Liver (tissue), 8 donors: ENCODE measurements at regions not wholly inside any gene's neighbourhood (a gene's known extent, or its start where the extent isn't known, plus 50 kb on each side); places are given as distances from the start of the nearest gene placed in this dataset.

Experiments
- DNase-seq: peaks from one replicate; pipeline ENCODE4 v3.0.0-alpha.2; 2017; ENCODE audit warnings: low spot score
- H3K27ac ChIP-seq, 2 donors: one replicate each; pipeline ENCODE4 v1.7.0; 2013; ENCODE audit warnings: inconsistent platforms in 2 of 2, low read length in 2 of 2, control low read depth in 1 of 2, low read depth in 1 of 2, mild to moderate bottlenecking in 1 of 2
- H3K27me3 ChIP-seq, 4 donors: one replicate each; pipeline versions ENCODE4 v1.6.1 to v1.7.0; 2013; ENCODE audit warnings: low read length in 3 of 4, inconsistent platforms in 1 of 4, mild to moderate bottlenecking in 1 of 4, moderate library complexity in 1 of 4; ENCODE audit not compliant: control insufficient read depth in 4 of 4, insufficient read depth in 4 of 4
- H3K36me3 ChIP-seq, 4 donors: one replicate each; pipeline versions ENCODE4 v1.6.1 to v1.7.0; 2013; ENCODE audit warnings: low read length in 3 of 4, mild to moderate bottlenecking in 3 of 4, low read depth in 1 of 4, moderate library complexity in 1 of 4; ENCODE audit not compliant: control insufficient read depth in 4 of 4, insufficient read depth in 3 of 4
- H3K4me1 ChIP-seq, 4 donors: one replicate each; pipeline versions ENCODE4 v1.6.1 to v1.7.0; 2013; ENCODE audit warnings: low read length in 3 of 4, mild to moderate bottlenecking in 3 of 4, moderate library complexity in 1 of 4; ENCODE audit not compliant: control insufficient read depth in 4 of 4, insufficient read depth in 4 of 4
- H3K4me3 ChIP-seq, 3 donors: one replicate each; pipeline versions ENCODE4 v1.6.1 to v1.7.0; 2013; ENCODE audit warnings: low read length in 3 of 3, control low read depth in 1 of 3, low read depth in 1 of 3, mild to moderate bottlenecking in 1 of 3
- H3K9ac ChIP-seq, 2 donors: one replicate each; pipeline ENCODE4 v1.7.0; 2013; ENCODE audit warnings: low read length in 2 of 2, mild to moderate bottlenecking in 2 of 2, moderate library complexity in 2 of 2, control low read depth in 1 of 2, low read depth in 1 of 2
- H3K9me3 ChIP-seq, 4 donors: one replicate each; pipeline versions ENCODE4 v1.6.1 to v1.7.0; 2013; ENCODE audit warnings: low read length in 3 of 4; ENCODE audit not compliant: control insufficient read depth in 4 of 4
- CTCF ChIP-seq: fragments of 150-350 bp; IDR thresholded peaks from 2 replicates; pipeline ENCODE4 v1.5.1; 2017; ENCODE audit warnings: improper control_type of control experiment, low read depth, low read length; ENCODE audit not compliant: missing input control
- EGR1 ChIP-seq, 2 donors: IDR thresholded peaks; 2 replicates each; pipeline ENCODE4 v1.6.1; 2016 to 2018; ENCODE audit warnings: antibody characterized with exemption in 2 of 2, low read depth in 2 of 2
- FOXA2 ChIP-seq: IDR thresholded peaks from 2 replicates; pipeline ENCODE4 v1.6.1; 2016; ENCODE audit warnings: antibody characterized with exemption
- GABPA ChIP-seq, 2 donors: IDR thresholded peaks in 1 of 2; conservative IDR thresholded peaks in 1 of 2; 2 replicates each; pipeline ENCODE4 v1.6.1; 2016; ENCODE audit warnings: antibody characterized with exemption in 2 of 2, mild to moderate bottlenecking in 1 of 2, moderate library complexity in 1 of 2
- HNF4G ChIP-seq: IDR thresholded peaks from 2 replicates; pipeline ENCODE4 v1.6.1; 2016; ENCODE audit warnings: antibody characterized with exemption
- JUND ChIP-seq, 2 donors: IDR thresholded peaks; 2 replicates each; pipeline ENCODE4 v1.6.1; 2016; ENCODE audit warnings: antibody characterized with exemption in 2 of 2
- MAX ChIP-seq: IDR thresholded peaks from 2 replicates; pipeline ENCODE4 v1.6.1; 2016; ENCODE audit warnings: antibody characterized with exemption
- NR2F2 ChIP-seq: IDR thresholded peaks from 2 replicates; pipeline ENCODE4 v1.6.1; 2016; ENCODE audit warnings: antibody characterized with exemption
- RAD21 ChIP-seq, 2 donors: IDR thresholded peaks; 2 replicates each; pipeline ENCODE4 v1.6.1; 2016; ENCODE audit warnings: antibody characterized with exemption in 2 of 2, mild to moderate bottlenecking in 2 of 2
- RXRA ChIP-seq, 2 donors: IDR thresholded peaks; 2 replicates each; pipeline ENCODE4 v1.6.1; 2017 to 2018; ENCODE audit warnings: antibody characterized with exemption in 2 of 2, mild to moderate bottlenecking in 1 of 2
- SP1 ChIP-seq: IDR thresholded peaks from 2 replicates; pipeline ENCODE4 v1.6.1; 2018; ENCODE audit warnings: antibody characterized with exemption, mild to moderate bottlenecking
- TAF1 ChIP-seq: conservative IDR thresholded peaks from 2 replicates; pipeline ENCODE4 v1.6.1; 2016; ENCODE audit warnings: antibody characterized with exemption, mild to moderate bottlenecking
- YY1 ChIP-seq: IDR thresholded peaks from 2 replicates; pipeline ENCODE4 v1.6.1; 2016; ENCODE audit warnings: antibody characterized with exemption, mild to moderate bottlenecking
- WGBS: extraction: QIAGEN DNeasy Blood & Tissue Kit; methylation state at CpG from one replicate; pipeline ENCODE4 v1.1.7; 2013; 5-methylcytosine and 5-hydroxymethylcytosine counted together
- TF ChIP-seq, protein P1 (sequence below): IDR thresholded peaks from 2 replicates; pipeline ENCODE4 v1.6.1; 2016; ENCODE audit warnings: antibody characterized with exemption
- TF ChIP-seq, protein P2 (sequence below): IDR thresholded peaks from 2 replicates; pipeline ENCODE4 v1.6.1; 2016; ENCODE audit warnings: antibody characterized with exemption
- donor health status: healthy.
- donor health status: healthy.
- donor health status: healthy.
- donor health status: healthy.
- donor health status: healthy.

DNA sequence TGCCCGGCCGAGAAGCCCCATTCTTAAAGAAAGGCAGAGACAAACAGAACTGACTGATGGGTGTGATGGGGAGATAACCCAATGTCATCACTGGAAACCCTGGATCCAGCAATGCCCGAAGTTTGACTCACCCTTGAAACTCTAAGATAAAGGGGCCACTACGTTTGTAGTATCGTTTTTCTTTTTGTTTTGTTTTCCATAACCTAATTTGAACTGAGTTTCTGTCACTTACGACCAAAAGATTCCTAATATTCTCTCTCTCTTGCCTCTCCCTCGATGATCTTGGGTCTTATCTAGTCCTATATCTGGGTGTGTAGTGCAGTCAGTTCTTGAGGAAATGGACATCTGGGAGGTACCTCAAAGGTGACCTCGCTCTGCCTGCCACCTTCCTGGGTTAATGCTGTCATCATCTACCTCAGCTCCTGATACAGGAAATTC lies 57.8 kb upstream of the ID3 start:
- Histone ChIP-seq H3K9ac (no peak overlapping the region), H3K4me3 (no peak overlapping the region), H3K27me3 (peaks cover 0 to 12% (median 4%) of the 10 kb centered on the region in 4 donors), H3K36me3 (no peaks in the 10 kb centered on the region), H3K27ac (no peak overlapping the region), H3K4me1 (peaks cover 0 to 7% (median 4%) of the 10 kb centered on the region in 4 donors), H3K9me3 (no peaks in the 10 kb centered on the region)
- no peak for TF ChIP-seq FOXA2
- TF ChIP-seq JUND (IDR thresholded peaks at IDR 0.05): no peak
- no peak for TF ChIP-seq YY1
- TF ChIP-seq MAX: no peak
- TF ChIP-seq NR2F2: no peak
- no peak for TF ChIP-seq CTCF
- DNase-seq: no peak
- WGBS: 64% methylated on average over 8 of the region's 8 CpGs

GRCh38 chr1:23616292-23616824 lies 57.1 kb upstream of the ID3 start:
- H3K27ac ChIP-seq: no peak overlapping the region
- H3K4me1 ChIP-seq: peaks cover 0 to 7% (median 4%) of the 10 kb centered on the region in 4 donors
- no peak overlapping the region for H3K9ac ChIP-seq
- H3K4me3 ChIP-seq: no peak overlapping the region
- no peaks in the 10 kb centered on the region for H3K9me3 ChIP-seq
- no peak for DNase-seq
- TF ChIP-seq TAF1 (no peak), YY1 (no peak), CTCF (no peak), RXRA (IDR thresholded peaks at IDR 0.05) (no peak), EGR1 (IDR thresholded peaks at IDR 0.05; ENCODE audit: low read depth in 2 of 2) (no peak), GABPA (IDR thresholded peaks at IDR 0.05 in 1 of 2, conservative IDR thresholded peaks at IDR 0.05 in 1 of 2) (no peak)
- TF ChIP-seq, protein P1, sequence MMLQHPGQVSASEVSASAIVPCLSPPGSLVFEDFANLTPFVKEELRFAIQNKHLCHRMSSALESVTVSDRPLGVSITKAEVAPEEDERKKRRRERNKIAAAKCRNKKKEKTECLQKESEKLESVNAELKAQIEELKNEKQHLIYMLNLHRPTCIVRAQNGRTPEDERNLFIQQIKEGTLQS: no peak
- peaks cover 0 to 12% (median 4%) of the 10 kb centered on the region in 4 donors for H3K27me3 ChIP-seq
- H3K36me3 ChIP-seq: no peaks in the 10 kb centered on the region
- WGBS: 95% methylated on average over 5 of the region's 5 CpGs

- H3K4me1 ChIP-seq: peaks cover 0 to 7% (median 4%) of the 10 kb centered on the region in 4 donors
- peaks cover 0 to 12% (median 4%) of the 10 kb centered on the region in 4 donors for H3K27me3 ChIP-seq
- DNase-seq: no peak
- no peak overlapping the region for H3K4me3 ChIP-seq
- H3K36me3 ChIP-seq: no peaks in the 10 kb centered on the region
- H3K9me3 ChIP-seq: no peaks in the 10 kb centered on the region
- no peak overlapping the region for H3K9ac ChIP-seq
- no peak overlapping the region for H3K27ac ChIP-seq
- 71% methylated on average over 3 of the region's 3 CpGs for WGBS
- TF ChIP-seq GABPA (IDR thresholded peaks at IDR 0.05 in 1 of 2, conservative IDR thresholded peaks at IDR 0.05 in 1 of 2) (no peak), RAD21 (IDR thresholded peaks at IDR 0.05) (no peak), CTCF (no peak), JUND (IDR thresholded peaks at IDR 0.05) (no peak), SP1 (no peak), NR2F2 (no peak), RXRA (IDR thresholded peaks at IDR 0.05) (no peak), HNF4G (no peak), EGR1 (IDR thresholded peaks at IDR 0.05; ENCODE audit: low read depth in 2 of 2) (no peak)
- TF ChIP-seq, protein P2, sequence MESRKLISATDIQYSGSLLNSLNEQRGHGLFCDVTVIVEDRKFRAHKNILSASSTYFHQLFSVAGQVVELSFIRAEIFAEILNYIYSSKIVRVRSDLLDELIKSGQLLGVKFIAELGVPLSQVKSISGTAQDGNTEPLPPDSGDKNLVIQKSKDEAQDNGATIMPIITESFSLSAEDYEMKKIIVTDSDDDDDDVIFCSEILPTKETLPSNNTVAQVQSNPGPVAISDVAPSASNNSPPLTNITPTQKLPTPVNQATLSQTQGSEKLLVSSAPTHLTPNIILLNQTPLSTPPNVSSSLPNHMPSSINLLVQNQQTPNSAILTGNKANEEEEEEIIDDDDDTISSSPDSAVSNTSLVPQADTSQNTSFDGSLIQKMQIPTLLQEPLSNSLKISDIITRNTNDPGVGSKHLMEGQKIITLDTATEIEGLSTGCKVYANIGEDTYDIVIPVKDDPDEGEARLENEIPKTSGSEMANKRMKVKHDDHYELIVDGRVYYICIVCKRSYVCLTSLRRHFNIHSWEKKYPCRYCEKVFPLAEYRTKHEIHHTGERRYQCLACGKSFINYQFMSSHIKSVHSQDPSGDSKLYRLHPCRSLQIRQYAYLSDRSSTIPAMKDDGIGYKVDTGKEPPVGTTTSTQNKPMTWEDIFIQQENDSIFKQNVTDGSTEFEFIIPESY: no peak
Measured at GRCh38 chr1:23615852-23616251, 56.6 kb upstream of the ID3 start.
